ENCODE measurements at regions not wholly inside any gene's neighbourhood (a gene's known extent, or its start where the extent isn't known, plus 50 kb on each side); places are given as distances from the start of the nearest gene placed in this dataset.

DNA sequence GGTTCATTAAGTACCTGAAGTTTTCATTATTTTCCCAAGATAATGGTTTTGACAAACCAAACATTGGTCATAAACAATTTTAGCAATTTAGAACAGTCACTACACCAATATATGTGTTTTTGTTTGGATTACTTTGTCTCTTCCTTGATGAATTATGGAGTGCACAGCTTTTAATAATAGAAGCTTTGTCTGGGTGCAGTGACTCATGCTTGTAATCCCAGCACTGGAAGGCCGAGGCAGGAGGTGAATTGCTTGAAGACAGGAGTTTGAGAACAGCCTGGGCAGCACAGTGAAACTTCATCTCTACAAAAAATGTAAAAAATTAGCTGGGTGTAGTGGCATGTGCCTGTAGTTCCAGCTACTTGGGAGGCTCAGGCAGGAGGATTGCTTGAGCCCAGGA is 89.4 kb upstream of the ANKEF1 start:
- TF ChIP-seq CREB1 (CRISPR knock-in tag; IDR thresholded peaks at IDR 0.05; ENCODE audit: low read depth) (no peak), ZNF114 (CRISPR knock-in tag; IDR thresholded peaks at IDR 0.05) (no peak), EZH2phosphoT487 (IDR thresholded peaks at IDR 0.05; ENCODE audit: unreplicated experiment) (no peak), EZH2 (IDR thresholded peaks at IDR 0.05; ENCODE audit: low read depth, unreplicated experiment) (no peak), ZNF331 (CRISPR knock-in tag; IDR thresholded peaks at IDR 0.05; ENCODE audit: low read depth) (no peak), POLR2AphosphoS5 (IDR thresholded peaks at IDR 0.05; ENCODE audit: low read depth) (no peak), JUNB (IDR thresholded peaks at IDR 0.05; ENCODE audit: unreplicated experiment) (no peak)
- TF ChIP-seq, protein P1, sequence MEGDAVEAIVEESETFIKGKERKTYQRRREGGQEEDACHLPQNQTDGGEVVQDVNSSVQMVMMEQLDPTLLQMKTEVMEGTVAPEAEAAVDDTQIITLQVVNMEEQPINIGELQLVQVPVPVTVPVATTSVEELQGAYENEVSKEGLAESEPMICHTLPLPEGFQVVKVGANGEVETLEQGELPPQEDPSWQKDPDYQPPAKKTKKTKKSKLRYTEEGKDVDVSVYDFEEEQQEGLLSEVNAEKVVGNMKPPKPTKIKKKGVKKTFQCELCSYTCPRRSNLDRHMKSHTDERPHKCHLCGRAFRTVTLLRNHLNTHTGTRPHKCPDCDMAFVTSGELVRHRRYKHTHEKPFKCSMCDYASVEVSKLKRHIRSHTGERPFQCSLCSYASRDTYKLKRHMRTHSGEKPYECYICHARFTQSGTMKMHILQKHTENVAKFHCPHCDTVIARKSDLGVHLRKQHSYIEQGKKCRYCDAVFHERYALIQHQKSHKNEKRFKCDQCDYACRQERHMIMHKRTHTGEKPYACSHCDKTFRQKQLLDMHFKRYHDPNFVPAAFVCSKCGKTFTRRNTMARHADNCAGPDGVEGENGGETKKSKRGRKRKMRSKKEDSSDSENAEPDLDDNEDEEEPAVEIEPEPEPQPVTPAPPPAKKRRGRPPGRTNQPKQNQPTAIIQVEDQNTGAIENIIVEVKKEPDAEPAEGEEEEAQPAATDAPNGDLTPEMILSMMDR (conservative IDR thresholded peaks at IDR 0.05; ENCODE audit: low read depth in 2 of 2), result no peak
- TF ChIP-seq, protein P2, sequence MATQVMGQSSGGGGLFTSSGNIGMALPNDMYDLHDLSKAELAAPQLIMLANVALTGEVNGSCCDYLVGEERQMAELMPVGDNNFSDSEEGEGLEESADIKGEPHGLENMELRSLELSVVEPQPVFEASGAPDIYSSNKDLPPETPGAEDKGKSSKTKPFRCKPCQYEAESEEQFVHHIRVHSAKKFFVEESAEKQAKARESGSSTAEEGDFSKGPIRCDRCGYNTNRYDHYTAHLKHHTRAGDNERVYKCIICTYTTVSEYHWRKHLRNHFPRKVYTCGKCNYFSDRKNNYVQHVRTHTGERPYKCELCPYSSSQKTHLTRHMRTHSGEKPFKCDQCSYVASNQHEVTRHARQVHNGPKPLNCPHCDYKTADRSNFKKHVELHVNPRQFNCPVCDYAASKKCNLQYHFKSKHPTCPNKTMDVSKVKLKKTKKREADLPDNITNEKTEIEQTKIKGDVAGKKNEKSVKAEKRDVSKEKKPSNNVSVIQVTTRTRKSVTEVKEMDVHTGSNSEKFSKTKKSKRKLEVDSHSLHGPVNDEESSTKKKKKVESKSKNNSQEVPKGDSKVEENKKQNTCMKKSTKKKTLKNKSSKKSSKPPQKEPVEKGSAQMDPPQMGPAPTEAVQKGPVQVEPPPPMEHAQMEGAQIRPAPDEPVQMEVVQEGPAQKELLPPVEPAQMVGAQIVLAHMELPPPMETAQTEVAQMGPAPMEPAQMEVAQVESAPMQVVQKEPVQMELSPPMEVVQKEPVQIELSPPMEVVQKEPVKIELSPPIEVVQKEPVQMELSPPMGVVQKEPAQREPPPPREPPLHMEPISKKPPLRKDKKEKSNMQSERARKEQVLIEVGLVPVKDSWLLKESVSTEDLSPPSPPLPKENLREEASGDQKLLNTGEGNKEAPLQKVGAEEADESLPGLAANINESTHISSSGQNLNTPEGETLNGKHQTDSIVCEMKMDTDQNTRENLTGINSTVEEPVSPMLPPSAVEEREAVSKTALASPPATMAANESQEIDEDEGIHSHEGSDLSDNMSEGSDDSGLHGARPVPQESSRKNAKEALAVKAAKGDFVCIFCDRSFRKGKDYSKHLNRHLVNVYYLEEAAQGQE (IDR thresholded peaks at IDR 0.05; ENCODE audit: unreplicated experiment), result no peak
